ENCODE measurements at regions not wholly inside any gene's neighbourhood (a gene's known extent, or its start where the extent isn't known, plus 50 kb on each side); places are given as distances from the start of the nearest gene placed in this dataset.

- Histone ChIP-seq H3K27ac (ENCODE audit: low read depth in 1 of 3, low read length in 2 of 3) (no peak overlapping the region), H3K4me3 (ENCODE audit: low read depth in 1 of 3, low read length in 3 of 3) (no peak overlapping the region), H3K4me1 (ENCODE audit: control insufficient read depth in 3 of 3, insufficient read depth in 2 of 3, low read depth in 1 of 3, low read length in 2 of 3) (no peaks in the 10 kb centered on the region), H3K36me3 (ENCODE audit: control insufficient read depth in 3 of 3, insufficient read depth in 2 of 3, low read depth in 1 of 3, low read length in 3 of 3) (no peaks in the 10 kb centered on the region), H3K27me3 (ENCODE audit: control insufficient read depth in 3 of 3, insufficient read depth in 3 of 3, low read length in 3 of 3) (no peaks in the 10 kb centered on the region), H3K9me3 (ENCODE audit: control insufficient read depth in 2 of 2, insufficient read depth in 1 of 2, low read depth in 1 of 2, low read length in 1 of 2) (no peaks in the 10 kb centered on the region)
- WGBS, 3 donors = 85 to 91% (median 89%) methylated on average over 2 of the region's 2 CpGs
- FAIRE-seq (no peak), DNase-seq (no peak)
Observed at GRCh38 chr13:89923736-89924135, 1423.8 kb upstream of the MIR17HG start.

GRCh38 chr13:89925107-89925506 is 1422.4 kb upstream of the MIR17HG start:
- DNase-seq = peak in 1 of 2 donors; percentile 2
- no peak overlapping the region for H3K27ac ChIP-seq (ENCODE audit: low read depth in 1 of 3, low read length in 2 of 3)
- H3K4me1 ChIP-seq (ENCODE audit: control insufficient read depth in 3 of 3, insufficient read depth in 2 of 3, low read depth in 1 of 3, low read length in 2 of 3) = no peaks in the 10 kb centered on the region
- no peak overlapping the region for H3K4me3 ChIP-seq (ENCODE audit: low read depth in 1 of 3, low read length in 3 of 3)
- H3K9me3 ChIP-seq (ENCODE audit: control insufficient read depth in 2 of 2, insufficient read depth in 1 of 2, low read depth in 1 of 2, low read length in 1 of 2) = no peaks in the 10 kb centered on the region
- no peak for FAIRE-seq
- H3K27me3 ChIP-seq (ENCODE audit: control insufficient read depth in 3 of 3, insufficient read depth in 3 of 3, low read length in 3 of 3) = no peaks in the 10 kb centered on the region
- no peaks in the 10 kb centered on the region for H3K36me3 ChIP-seq (ENCODE audit: control insufficient read depth in 3 of 3, insufficient read depth in 2 of 3, low read depth in 1 of 3, low read length in 3 of 3)
- WGBS, 3 donors = 26 to 49% (median 47%) methylated on average over 2 of the region's 2 CpGs

- no peaks in the 10 kb centered on the region for H3K4me1 ChIP-seq (ENCODE audit: control insufficient read depth in 3 of 3, insufficient read depth in 2 of 3, low read depth in 1 of 3, low read length in 2 of 3)
- no peak overlapping the region for H3K27ac ChIP-seq (ENCODE audit: low read depth in 1 of 3, low read length in 2 of 3)
- no peaks in the 10 kb centered on the region for H3K9me3 ChIP-seq (ENCODE audit: control insufficient read depth in 2 of 2, insufficient read depth in 1 of 2, low read depth in 1 of 2, low read length in 1 of 2)
- WGBS, 3 donors = 36 to 54% (median 42%) methylated on average over 2 of the region's 2 CpGs
- DNase-seq (peak; percentile 3 to 25), FAIRE-seq (no peak)
- H3K36me3 ChIP-seq (ENCODE audit: control insufficient read depth in 3 of 3, insufficient read depth in 2 of 3, low read depth in 1 of 3, low read length in 3 of 3) = no peaks in the 10 kb centered on the region
- no peak overlapping the region for H3K4me3 ChIP-seq (ENCODE audit: low read depth in 1 of 3, low read length in 3 of 3)
- H3K27me3 ChIP-seq (ENCODE audit: control insufficient read depth in 3 of 3, insufficient read depth in 3 of 3, low read length in 3 of 3) = no peaks in the 10 kb centered on the region
Observed at GRCh38 chr13:89930861-89931260, 1416.6 kb upstream of the MIR17HG start.

- no peak for DNase-seq
- no peak for FAIRE-seq
- 83 to 91% (median 85%) methylated on average over 8 of the region's 8 CpGs for WGBS, 3 donors
- H3K9me3 ChIP-seq (ENCODE audit: control insufficient read depth in 2 of 2, insufficient read depth in 1 of 2, low read depth in 1 of 2, low read length in 1 of 2) = no peaks in the 10 kb centered on the region
- H3K4me3 ChIP-seq (ENCODE audit: low read depth in 1 of 3, low read length in 3 of 3) = no peak overlapping the region
- H3K36me3 ChIP-seq (ENCODE audit: control insufficient read depth in 3 of 3, insufficient read depth in 2 of 3, low read depth in 1 of 3, low read length in 3 of 3) = no peaks in the 10 kb centered on the region
- H3K27me3 ChIP-seq (ENCODE audit: control insufficient read depth in 3 of 3, insufficient read depth in 3 of 3, low read length in 3 of 3) = no peaks in the 10 kb centered on the region
- no peak overlapping the region for H3K27ac ChIP-seq (ENCODE audit: low read depth in 1 of 3, low read length in 2 of 3)
- no peaks in the 10 kb centered on the region for H3K4me1 ChIP-seq (ENCODE audit: control insufficient read depth in 3 of 3, insufficient read depth in 2 of 3, low read depth in 1 of 3, low read length in 2 of 3)
Observed at GRCh38 chr13:89932902-89933301, 1414.6 kb upstream of the MIR17HG start.

GRCh38 chr13:89936256-89936655 is 1411.2 kb upstream of the MIR17HG start:
- Histone ChIP-seq H3K9me3 (ENCODE audit: control insufficient read depth in 2 of 2, insufficient read depth in 1 of 2, low read depth in 1 of 2, low read length in 1 of 2) (no peaks in the 10 kb centered on the region), H3K27me3 (ENCODE audit: control insufficient read depth in 3 of 3, insufficient read depth in 3 of 3, low read length in 3 of 3) (no peaks in the 10 kb centered on the region), H3K27ac (ENCODE audit: low read depth in 1 of 3, low read length in 2 of 3) (no peak overlapping the region), H3K4me1 (ENCODE audit: control insufficient read depth in 3 of 3, insufficient read depth in 2 of 3, low read depth in 1 of 3, low read length in 2 of 3) (no peaks in the 10 kb centered on the region), H3K4me3 (ENCODE audit: low read depth in 1 of 3, low read length in 3 of 3) (no peak overlapping the region), H3K36me3 (ENCODE audit: control insufficient read depth in 3 of 3, insufficient read depth in 2 of 3, low read depth in 1 of 3, low read length in 3 of 3) (no peaks in the 10 kb centered on the region)
- DNase-seq = no peak
- 75 to 86% (median 84%) methylated on average over 4 of the region's 4 CpGs for WGBS, 3 donors
- FAIRE-seq = no peak

- Histone ChIP-seq H3K4me3 (ENCODE audit: low read depth in 1 of 3, low read length in 3 of 3) (no peak overlapping the region), H3K27me3 (ENCODE audit: control insufficient read depth in 3 of 3, insufficient read depth in 3 of 3, low read length in 3 of 3) (no peaks in the 10 kb centered on the region), H3K4me1 (ENCODE audit: control insufficient read depth in 3 of 3, insufficient read depth in 2 of 3, low read depth in 1 of 3, low read length in 2 of 3) (no peaks in the 10 kb centered on the region), H3K27ac (ENCODE audit: low read depth in 1 of 3, low read length in 2 of 3) (no peak overlapping the region), H3K9me3 (ENCODE audit: control insufficient read depth in 2 of 2, insufficient read depth in 1 of 2, low read depth in 1 of 2, low read length in 1 of 2) (no peaks in the 10 kb centered on the region), H3K36me3 (ENCODE audit: control insufficient read depth in 3 of 3, insufficient read depth in 2 of 3, low read depth in 1 of 3, low read length in 3 of 3) (no peaks in the 10 kb centered on the region)
- DNase-seq (no peak), FAIRE-seq (no peak)
- WGBS, 3 donors = 70 to 77% (median 71%) methylated on average over 3 of the region's 3 CpGs
Observed at GRCh38 chr13:89937420-89937819, 1410.1 kb upstream of the MIR17HG start.

GRCh38 chr13:89940383-89940782 is 1407.1 kb upstream of the MIR17HG start:
- no peaks in the 10 kb centered on the region for H3K9me3 ChIP-seq (ENCODE audit: control insufficient read depth in 2 of 2, insufficient read depth in 1 of 2, low read depth in 1 of 2, low read length in 1 of 2)
- no peak for DNase-seq
- no peak overlapping the region for H3K27ac ChIP-seq (ENCODE audit: low read depth in 1 of 3, low read length in 2 of 3)
- no peak for FAIRE-seq
- H3K36me3 ChIP-seq (ENCODE audit: control insufficient read depth in 3 of 3, insufficient read depth in 2 of 3, low read depth in 1 of 3, low read length in 3 of 3) = no peaks in the 10 kb centered on the region
- H3K4me3 ChIP-seq (ENCODE audit: low read depth in 1 of 3, low read length in 3 of 3) = no peak overlapping the region
- H3K27me3 ChIP-seq (ENCODE audit: control insufficient read depth in 3 of 3, insufficient read depth in 3 of 3, low read length in 3 of 3) = no peaks in the 10 kb centered on the region
- no peaks in the 10 kb centered on the region for H3K4me1 ChIP-seq (ENCODE audit: control insufficient read depth in 3 of 3, insufficient read depth in 2 of 3, low read depth in 1 of 3, low read length in 2 of 3)
- WGBS, 3 donors = 71 to 81% (median 79%) methylated on average over 1 of the region's 1 CpG

- peak; percentile 62 for FAIRE-seq
- H3K4me3 ChIP-seq (ENCODE audit: low read depth in 1 of 3, low read length in 3 of 3) = no peak overlapping the region
- no peaks in the 10 kb centered on the region for H3K4me1 ChIP-seq (ENCODE audit: control insufficient read depth in 3 of 3, insufficient read depth in 2 of 3, low read depth in 1 of 3, low read length in 2 of 3)
- H3K27ac ChIP-seq (ENCODE audit: low read depth in 1 of 3, low read length in 2 of 3) = no peak overlapping the region
- DNase-seq = no peak
- no peaks in the 10 kb centered on the region for H3K27me3 ChIP-seq (ENCODE audit: control insufficient read depth in 3 of 3, insufficient read depth in 3 of 3, low read length in 3 of 3)
- no peaks in the 10 kb centered on the region for H3K36me3 ChIP-seq (ENCODE audit: control insufficient read depth in 3 of 3, insufficient read depth in 2 of 3, low read depth in 1 of 3, low read length in 3 of 3)
- no peaks in the 10 kb centered on the region for H3K9me3 ChIP-seq (ENCODE audit: control insufficient read depth in 2 of 2, insufficient read depth in 1 of 2, low read depth in 1 of 2, low read length in 1 of 2)
Observed at GRCh38 chr13:89943139-89943538, 1404.3 kb upstream of the MIR17HG start.

- H3K36me3 ChIP-seq (ENCODE audit: control insufficient read depth in 3 of 3, insufficient read depth in 2 of 3, low read depth in 1 of 3, low read length in 3 of 3) = no peaks in the 10 kb centered on the region
- no peaks in the 10 kb centered on the region for H3K27me3 ChIP-seq (ENCODE audit: control insufficient read depth in 3 of 3, insufficient read depth in 3 of 3, low read length in 3 of 3)
- H3K4me1 ChIP-seq (ENCODE audit: control insufficient read depth in 3 of 3, insufficient read depth in 2 of 3, low read depth in 1 of 3, low read length in 2 of 3) = no peaks in the 10 kb centered on the region
- H3K4me3 ChIP-seq (ENCODE audit: low read depth in 1 of 3, low read length in 3 of 3) = no peak overlapping the region
- FAIRE-seq = no peak
- no peak overlapping the region for H3K27ac ChIP-seq (ENCODE audit: low read depth in 1 of 3, low read length in 2 of 3)
- DNase-seq = no peak
- no peaks in the 10 kb centered on the region for H3K9me3 ChIP-seq (ENCODE audit: control insufficient read depth in 2 of 2, insufficient read depth in 1 of 2, low read depth in 1 of 2, low read length in 1 of 2)
Observed at GRCh38 chr13:89950225-89950624, 1397.3 kb upstream of the MIR17HG start.

Measured in small intestine (tissue), 7 donors.